Activated CD8-positive, alpha-beta memory T cell treated with anti-CD3 and anti-CD28 coated beads, Interleukin-2, amount 50 U/mL, for 24 hours (primary cell): ENCODE measurements at regions not wholly inside any gene's neighbourhood (a gene's known extent, or its start where the extent isn't known, plus 50 kb on each side); places are given as distances from the start of the nearest gene placed in this dataset.
"Not testable (repeated sequence)": the region's sequence is repeated elsewhere in the genome, so short reads cannot be mapped to it uniquely, and the experiment has no call there.

Source experiments
- DNase-seq: peaks from one replicate; pipeline ENCODE4 v3.0.0-alpha.2; 2020; ENCODE audit errors: extremely low read depth

DNA sequence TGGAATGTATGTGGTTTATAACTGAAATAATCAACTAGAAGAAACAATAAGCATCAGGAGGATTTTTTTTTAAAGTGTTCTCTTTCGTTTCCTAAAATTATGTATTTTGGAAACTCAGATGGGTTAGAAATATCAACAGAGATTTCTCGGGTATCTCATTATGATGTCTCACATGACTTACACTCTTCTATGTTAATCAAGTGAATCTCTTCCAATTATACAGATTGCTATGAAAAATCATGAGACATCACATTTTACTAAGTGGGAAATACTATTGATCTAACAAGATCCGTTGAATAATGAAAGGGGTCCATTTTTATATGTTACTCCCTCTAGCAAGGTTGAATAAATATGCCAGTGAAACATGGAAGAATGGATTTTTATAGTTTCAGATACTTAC, 54.7 kb upstream of the NRIP1 start:
- no peak for DNase-seq

DNA sequence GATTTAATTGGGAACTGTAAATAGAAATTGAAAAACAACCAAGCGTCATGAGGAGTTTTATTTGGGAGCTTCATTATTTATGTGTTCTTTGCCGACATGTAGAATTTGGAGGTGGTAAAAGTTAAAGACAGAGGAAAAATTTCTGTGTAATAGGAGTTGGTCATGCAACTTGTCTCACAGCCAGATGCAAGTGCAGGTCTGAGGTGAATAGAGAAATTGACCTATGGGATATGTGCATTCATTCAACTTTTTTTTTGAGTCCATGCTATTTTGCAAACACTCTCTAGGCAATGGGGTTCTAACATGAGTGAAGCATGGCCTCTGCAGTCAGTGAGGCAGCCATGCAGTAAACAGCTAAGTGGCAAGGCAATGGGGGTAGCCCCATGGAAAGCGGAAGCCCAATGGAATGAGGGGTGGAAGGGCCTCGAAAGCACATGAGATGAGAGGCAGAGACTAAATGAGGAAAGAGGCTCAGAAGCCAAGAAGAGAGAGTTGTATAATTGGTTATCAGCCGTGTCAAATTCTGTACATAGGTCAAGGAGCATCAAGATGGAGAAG, 56.4 kb upstream of the NRIP1 start:
- DNase-seq = no peak

DNA sequence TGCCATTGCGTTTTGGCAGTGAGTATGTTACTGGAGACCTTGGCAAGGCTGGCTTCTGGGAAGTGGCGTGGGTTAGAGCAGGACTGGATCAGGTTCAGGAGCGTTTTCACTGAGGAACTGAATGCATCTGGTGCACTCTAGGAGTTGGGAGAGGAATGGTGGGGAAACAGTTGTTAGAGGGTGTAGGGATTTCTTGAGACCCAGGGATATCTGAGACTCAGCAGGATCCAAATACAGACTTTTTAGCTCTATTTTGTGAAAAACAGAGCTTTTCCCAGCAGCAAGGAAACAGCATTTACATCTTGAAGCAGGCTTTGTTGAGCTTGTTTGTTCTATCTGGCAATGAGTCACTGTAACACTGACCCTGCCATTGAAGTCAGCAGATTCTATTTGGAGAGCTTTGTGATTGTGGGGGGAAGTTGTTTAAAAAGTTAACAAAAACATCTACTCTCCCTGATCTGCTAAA, 56.9 kb upstream of the NRIP1 start:
- DNase-seq = no peak

DNA sequence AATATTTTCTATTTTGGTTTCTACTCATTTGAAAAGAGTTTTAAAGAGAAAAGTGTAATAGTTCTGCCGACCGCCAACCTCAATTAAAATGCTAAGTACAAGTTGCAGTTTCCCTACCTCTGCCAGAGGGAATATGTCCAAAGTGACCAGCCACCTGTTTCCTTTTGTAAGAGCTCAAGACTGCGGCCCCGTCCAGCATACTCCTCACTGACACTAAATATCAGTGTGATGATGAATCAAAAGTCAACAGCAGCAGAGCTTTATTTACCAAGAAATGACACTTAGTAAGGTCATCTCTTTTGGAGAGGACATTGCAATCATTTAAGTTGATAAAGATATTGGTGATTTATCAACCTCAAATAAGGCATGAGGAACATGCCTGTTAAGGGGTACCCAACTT, 57.4 kb upstream of the NRIP1 start:
- no peak for DNase-seq

DNA sequence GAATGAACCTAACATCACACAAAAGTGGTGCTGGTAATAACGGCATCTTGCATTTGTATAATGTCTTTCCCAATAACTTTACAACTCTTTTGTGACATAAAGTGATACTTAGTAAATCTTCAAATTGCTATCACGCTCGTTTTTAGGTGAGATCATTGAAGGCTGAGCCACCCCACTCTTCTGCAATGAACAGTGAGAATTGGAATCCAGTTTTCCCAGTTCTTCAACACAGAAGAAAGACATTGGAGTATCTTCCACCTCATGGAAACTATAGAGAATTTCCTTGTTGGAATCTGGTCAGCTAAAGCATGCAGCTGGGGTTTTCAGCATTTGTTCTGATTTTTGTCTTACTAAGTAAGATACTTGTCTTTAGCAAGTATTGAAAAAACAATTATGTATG, 59.9 kb upstream of the NRIP1 start:
- no peak for DNase-seq

DNA sequence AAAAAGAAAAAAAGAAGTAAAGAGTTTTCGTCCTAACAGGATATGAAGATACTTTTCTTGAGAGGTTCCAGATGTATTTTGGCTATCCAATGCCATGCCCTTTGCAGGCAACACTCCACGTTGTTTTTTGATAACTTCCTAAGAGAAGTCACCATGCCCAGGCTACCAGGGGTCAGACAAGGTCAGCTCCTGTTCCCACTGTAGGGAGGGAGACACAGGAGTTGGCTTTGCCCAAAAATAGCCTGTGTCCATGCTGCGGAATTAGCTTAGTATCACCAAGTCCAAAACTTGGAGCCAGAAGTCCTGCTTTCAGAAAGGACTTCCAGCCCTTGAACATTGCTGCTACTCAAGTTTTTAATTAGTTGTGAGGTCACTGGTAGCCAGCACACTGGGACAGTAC, 62.1 kb upstream of the NRIP1 start:
- DNase-seq = no peak

DNA sequence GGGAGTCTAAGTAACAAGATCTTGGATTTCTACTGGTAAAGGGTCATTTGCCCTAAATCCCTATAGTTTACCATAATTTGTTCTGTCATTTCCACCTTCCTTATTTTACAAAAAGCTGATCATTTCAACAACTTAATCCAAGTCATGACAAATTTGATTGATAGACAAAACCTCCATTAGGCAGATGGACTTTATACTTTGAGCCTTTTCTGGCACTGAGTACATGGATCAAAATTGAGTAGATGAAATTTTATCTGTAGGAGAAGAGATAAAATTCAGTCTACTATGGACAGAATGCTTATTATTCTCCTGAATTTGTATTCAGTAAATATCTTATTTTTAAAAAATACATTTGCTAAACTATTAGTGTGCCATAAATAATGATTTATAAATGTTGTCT, 62.6 kb upstream of the NRIP1 start:
- DNase-seq = no peak

DNA sequence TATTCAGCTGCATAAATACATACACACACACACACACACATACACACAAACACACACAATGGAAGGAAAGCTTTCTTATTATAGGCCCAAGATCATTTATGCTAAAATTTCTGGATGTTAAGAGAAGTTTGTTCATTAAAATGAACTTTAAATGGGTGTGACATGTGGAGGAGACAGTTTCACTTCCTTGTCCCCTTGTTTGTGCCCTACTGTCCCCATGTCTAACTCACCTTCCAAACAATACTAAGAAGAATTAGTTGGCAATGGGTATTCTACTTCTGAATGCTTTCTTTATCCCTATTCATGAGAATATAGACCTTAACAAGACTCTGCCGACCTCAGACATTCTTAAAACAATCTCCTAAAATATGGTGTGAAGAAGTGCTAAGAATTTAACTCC, 63.5 kb upstream of the NRIP1 start:
- DNase-seq = no peak

DNA sequence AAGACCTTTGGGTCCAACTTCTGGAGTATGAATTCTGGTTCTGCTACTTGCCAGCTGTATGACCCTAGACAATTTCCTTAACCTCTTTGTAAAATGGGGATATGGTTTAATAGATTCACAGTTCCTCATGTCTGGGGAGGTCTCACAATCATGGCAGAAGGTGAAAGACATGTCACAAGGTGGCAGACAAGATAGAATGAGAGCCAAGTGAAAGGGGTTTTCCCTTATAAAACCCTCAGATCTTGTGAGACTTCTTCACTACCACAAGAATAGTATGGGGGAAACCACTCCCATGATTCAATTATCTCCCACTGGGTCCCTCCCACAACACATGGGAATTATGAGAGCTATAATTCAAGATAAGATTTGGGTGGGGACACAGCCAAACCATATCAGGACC, 63.9 kb upstream of the NRIP1 start:
- not testable (repeated sequence) for DNase-seq

DNA sequence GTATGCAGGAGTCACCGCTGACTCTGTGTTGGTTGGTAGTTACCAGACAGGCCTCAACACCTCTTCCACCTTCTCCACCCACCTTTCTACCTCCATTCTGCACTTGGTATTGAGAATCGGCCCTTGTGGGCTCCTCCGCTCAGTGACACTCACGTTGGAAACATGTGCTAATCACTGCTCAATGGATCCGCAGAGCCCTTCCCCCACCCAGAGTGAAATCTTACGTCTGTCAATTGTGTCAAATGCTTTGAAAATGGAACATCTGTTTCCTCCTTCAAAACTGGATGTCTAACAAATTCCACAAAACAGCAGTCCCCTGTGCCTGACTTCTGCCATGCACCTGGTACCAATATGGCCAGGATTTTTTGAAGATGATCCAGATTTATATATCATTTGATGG, 65.5 kb upstream of the NRIP1 start:
- DNase-seq = no peak

DNA sequence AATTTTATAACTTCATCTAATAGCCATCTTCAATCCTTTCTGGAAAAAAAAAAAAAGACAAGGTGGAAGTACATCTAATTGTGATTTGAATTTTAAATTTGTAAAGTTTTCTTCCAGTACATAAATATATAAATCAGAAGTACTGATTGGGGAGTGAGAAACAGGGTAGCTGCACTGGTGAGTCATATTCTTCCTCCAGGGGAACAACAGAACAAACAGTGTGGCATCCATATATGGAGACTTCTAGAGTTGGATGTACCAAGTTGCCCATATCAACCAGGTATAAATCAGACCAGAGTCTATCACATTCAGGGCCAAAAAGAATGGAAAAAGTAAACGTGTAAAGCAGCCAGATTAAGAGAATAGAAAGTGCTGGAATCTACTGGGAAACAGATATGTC, 66.0 kb upstream of the NRIP1 start:
- DNase-seq = no peak

DNA sequence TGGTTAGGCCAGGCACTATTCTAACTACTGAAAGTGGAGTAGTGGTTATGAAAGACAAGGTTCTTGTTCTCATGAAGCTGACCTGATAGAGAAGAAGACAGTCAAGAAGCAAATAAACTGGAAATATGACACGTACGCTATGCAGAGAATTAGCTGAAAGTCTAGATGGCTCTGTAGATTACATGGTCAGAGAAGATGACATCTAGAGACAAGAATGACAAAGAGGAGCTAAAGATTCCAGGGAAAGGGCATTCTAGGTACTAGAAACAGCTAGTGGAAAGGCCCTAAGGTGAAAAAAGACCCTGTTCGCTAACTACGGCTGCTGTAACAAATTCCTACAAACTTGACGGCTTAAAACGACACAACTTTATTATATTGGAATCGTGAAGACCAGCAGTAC, 68.0 kb upstream of the NRIP1 start:
- DNase-seq = no peak

DNA sequence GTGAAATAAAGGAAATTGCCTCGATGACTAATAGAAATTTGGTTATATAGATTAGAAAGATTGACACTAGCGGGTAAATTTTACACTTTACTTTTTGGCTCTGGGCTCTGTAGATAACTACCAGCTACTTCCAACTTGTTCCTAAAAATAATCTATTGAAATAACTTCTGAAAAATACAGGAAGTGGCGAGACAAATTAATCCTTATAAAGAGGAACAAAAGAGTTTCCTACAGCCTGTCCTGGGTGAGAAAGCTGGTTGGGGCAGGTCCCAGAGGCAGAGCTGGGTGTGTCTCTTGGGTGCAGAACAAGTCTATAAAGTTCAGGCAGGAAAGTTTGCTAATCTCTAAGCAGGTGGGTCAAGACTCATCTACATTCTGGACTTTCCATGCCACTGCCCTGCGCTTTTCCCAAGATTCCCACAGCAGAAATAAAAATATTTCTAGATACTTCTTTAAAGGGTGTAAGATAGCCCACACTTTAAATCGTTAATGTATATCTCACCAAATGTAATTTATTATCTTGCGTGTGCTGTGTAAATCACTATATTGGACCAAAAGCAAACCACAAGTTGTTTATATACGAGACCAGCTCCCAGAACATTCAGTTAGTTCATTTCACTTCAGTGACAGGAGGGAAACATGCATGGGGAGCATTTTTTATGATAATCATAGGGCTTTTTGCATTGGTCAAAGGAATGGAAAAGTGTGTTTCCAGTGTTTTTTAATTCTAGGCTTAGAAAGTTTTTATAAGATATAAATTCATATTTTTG, 70.1 kb upstream of the NRIP1 start:
- no peak for DNase-seq

DNA sequence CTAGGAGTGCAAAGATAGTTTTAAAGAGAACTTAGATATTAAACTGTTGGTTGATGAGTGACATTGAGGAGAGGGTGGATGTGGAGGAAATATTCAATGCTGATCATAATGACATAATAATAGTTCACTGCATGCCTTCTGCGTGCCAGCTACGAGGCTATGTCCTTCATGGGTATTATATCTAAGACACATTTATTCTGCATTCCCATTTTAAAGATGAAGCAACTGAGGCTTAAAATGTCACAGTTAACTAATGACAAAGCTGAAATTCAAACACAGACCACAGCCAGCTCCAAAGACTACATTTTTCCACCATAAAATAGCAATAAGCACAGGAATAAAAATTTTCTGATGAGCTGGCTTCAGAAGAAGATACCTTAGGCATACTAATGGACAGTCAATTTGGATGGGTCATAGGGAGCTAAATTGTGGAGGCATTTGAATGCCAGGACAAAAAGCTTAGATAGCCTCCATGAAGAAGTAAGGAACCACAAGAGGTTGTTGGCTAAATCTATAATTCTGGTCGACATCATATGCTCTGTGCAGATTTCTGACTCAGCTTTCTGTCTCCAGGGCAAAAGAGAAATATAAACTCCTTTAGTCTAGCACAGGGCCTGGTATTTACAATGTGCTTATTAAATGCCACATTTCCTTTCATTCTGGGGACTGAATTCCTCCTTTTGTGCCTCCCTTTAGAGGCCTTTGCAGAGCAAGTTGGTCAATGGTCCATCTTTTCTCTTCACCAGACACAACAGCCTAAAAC, 71.2 kb upstream of the NRIP1 start:
- DNase-seq = no peak

DNA sequence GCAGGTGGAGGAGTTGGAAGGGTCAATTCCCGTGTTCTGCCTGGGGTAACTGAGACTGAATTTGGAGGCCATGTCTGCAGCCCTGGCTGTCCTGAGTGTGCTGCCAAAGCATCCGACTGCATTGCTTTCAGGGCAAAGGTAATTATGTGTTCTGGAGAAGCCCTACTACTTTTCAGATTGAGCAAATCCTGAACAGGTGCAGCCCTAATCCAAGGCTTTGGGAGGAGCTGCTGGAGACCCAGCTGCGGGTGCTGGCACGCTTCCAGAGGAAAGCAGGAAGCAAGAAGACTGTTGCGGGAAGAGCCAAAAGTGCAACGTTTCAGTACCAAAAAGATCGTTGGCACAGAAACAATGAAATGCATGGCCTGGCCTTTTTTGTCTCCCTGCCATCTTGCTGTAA, 73.7 kb upstream of the NRIP1 start:
- no peak for DNase-seq

DNA sequence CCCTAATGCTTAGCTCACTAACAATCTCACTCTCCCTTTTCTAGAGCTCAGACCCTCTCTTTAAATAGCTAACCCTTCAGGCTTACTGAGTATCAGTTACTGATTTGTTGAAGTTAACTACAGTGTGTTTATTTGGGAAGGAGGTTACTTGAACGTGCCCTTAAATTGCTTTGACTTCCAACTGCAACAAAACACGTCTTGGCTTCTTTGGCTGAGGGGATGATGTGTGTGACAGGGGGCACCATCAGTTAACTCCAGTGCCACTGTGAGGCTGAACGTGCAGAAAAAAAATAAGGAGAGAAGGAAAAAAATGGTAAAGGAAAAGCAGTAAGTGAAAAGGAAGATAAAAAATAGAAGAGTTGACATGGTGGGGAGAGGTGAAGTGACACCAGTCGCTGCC, 75.1 kb upstream of the NRIP1 start:
- DNase-seq = no peak

DNA sequence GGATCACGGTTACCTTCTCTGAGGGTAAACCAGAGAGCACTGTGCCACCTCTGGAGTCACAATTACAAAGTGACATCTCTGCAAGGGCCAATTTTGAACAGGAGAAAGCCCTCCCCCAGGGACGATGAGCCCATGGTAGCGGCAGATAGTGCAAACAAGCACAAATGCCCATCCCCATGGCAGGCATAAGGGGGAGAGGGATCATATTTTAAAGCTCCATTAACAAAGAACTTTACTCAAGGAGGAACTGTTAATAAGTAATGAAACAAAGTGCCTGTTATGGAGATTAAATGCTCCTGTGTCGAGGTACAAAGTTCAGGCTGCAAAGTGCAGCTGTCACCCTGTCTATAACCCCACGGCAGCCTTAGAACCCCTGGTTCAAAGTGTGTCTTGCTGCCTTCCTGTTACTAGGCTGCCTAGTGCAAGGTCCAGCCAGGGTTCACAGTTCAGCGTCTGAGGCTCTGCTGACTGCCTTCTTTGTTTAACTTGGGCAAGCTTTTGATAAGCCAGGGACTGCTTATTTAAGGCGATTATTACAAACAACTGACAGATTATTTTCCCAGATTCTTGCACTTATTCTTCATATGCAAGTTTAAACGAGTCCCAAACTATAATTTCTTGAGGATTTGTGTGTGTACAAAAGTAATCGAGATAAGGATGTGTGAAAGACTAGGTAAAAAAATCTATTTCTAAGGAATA, 75.7 kb upstream of the NRIP1 start:
- no peak for DNase-seq

DNA sequence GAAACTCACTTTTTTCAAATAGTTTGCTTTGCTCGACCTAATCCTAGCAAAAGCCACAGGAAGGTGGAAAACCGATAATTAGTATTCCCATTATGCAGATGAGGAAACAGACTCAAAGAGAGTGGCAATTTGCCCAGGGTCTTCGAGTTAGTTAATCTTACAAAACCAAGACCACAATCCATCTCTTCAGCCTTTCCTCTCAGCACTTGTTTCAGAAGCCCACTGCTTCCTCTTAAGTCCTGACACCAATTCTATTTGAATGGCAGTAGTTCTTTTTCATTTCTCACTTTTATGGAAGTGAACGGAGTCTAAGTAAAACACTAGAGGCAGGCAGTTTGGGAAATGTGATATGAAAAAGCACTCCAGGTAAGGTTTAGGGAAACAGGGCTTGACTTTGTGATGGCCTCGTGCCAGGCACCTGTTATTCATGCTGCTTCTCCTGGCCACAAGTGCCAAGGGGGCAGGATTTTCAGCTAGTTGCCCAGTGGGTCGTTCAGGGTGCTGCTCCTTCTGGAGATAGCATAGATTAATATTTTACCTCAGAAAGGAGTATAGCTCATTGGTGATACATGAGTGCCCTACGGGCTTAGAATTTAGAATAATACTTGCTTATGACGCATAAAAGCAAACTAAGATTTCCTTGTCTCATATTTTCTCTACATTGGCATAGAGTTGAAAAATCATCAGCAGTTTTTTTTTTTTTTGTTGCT, 76.6 kb upstream of the NRIP1 start:
- DNase-seq = no peak

DNA sequence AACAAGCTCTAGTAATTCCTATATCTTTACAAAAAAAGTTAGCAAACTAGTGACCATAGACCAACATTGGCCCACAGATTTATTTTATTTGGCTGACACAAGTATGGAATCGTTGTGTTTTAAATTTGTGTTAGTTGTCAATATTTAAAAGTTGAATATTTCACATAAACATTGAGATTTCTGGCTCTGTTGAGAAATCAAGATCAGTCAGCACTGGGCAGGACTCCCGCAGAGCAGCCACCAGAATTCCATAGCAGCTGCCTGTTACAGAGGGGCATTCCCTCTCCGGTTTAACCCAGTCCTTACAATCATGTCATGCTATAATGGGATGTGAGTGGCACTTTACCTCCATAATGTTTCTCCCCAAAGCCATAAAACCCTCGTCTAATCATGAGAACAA, 79.2 kb upstream of the NRIP1 start:
- DNase-seq = no peak

DNA sequence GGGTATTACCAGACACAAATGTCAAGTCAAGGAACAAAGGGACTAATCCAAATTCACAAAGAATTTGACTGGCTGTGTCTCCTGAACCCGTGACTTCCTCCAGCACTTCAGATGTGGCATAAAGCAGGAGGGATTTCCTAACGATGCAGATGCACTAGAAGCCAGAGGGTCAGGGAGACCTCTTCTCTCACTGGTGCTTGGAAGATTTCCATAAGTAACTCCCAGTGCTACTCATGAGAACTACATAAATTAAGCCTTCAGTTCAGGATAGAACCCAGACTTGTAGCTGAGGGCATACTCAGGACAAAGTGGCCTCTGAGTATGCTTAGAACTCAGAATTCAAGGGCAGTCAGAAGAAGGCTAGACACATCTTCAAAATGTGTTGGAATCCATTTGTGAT, 83.6 kb upstream of the NRIP1 start:
- DNase-seq = no peak

DNA sequence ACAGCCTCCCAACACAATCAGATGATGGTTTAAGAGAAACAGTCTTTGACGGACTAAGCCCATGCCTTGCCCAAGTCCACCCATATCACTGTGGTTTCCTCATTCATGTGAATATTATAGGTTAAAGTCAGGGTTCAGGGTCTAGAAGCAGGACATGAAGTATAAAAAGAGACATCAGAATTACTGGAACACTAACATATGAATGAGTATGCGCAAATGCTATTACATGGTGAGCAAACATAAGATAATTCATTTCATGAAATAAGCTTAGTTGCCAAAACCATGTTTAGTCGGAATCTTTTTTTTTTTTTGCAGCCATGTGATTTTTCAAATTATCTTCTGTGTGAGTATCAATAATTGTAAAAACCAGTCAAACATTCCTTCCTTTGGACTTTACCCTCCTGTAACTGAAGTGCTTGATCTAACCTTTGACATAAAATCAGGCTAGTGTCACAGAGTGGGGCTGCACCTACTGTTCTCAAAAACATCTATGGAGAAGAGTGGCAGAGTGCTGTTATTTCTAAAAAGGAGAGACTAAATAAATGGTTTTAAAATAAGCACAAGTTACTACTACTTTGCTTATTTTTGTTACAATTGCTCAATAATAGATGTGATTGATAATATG, 84.9 kb upstream of the NRIP1 start:
- DNase-seq = no peak
